GM19468 (cell line): ENCODE measurements at regions not wholly inside any gene's neighbourhood (a gene's known extent, or its start where the extent isn't known, plus 50 kb on each side); places are given as distances from the start of the nearest gene placed in this dataset.

ENCODE experiments used
- ATAC-seq: cut with Tn5 transposase; IDR thresholded peaks from one replicate; pipeline ENCODE4 v1.9.1; 2021; ENCODE audit warnings: mild to moderate bottlenecking, moderate library complexity, moderate number of reproducible peaks; ENCODE audit not compliant: unreplicated experiment; ENCODE audit errors: extremely low read depth

DNA sequence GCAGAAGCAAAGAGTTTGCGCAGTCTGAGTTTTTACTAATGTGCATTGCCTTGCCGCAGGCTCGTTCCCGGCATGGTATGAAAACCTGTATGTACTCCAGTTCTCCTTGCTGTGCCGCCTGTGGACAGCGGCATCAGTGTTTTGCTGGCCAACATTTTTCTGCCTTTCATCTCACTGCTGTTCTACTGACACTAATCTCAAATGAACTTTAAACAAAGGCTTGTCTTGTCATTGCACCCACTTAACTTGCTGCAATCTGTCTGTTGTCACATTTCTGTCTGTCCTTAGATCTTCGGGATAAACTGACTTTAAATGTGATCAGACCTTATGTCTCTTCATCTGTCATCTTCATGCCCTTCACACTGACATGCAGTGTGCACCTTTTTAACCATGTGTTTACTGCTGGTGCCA lies 71.7 kb upstream of the ZNRF2 start:
- ATAC-seq: no peak

DNA sequence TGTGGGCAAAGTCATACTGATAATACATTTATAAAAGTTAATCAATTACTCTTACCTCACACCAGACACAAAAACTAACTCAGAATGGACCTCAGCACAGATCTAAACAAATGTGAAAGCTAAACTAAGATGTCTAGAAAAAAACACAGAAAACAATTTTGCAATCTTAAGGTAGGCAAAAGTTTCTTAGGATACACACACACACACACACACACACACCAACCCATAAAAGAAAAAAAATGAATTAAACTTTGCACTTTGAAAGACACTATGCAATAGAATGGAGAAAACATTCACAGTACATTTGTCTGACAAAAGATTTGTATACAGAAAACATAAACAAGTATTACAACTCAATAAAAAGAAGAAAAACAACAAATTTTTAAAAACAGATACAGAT lies 70.8 kb upstream of the ZNRF2 start:
- no peak for ATAC-seq

DNA sequence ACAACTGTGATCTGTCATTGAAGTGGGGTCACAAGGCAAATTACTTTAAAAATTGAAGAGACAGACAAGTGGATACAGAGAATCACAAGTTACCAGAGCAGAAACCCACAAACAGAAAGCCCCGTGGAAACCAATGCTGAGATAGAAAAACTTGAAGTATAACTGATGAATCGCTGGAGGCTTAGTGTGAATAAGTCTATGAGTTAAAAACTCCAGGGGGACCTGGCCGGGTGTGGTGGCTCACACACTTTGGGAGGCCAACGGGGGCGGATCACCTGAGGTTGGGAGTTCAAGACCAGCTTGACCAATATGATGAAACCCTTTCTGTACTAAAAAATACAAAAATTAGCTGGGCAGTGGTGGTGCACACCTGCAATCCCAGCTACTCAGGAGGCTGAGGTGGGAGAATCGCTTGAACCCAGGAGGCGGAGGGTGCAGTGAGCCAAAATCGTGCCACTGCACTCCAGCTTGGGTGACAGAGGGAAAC lies 69.7 kb upstream of the ZNRF2 start:
- peak; percentile 36 for ATAC-seq

DNA sequence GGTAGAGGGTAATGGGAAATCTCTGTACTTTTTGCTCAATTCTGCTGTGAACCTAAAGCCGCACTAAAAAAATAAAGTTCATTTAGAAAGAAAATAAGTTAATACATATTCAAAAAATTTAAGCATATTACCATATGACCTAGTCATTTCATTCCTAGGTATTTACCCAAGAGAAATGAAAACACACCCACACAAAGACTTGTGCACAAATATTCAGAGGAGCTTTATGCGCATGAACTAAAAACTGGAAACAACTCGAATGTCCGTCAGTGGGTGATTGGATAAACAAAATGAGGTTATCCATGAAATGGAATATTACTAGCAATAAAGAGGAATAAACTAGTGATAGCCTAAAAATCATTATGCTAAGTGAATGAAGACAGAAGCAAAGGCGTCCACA lies 62.6 kb upstream of the ZNRF2 start:
- ATAC-seq: no peak

DNA sequence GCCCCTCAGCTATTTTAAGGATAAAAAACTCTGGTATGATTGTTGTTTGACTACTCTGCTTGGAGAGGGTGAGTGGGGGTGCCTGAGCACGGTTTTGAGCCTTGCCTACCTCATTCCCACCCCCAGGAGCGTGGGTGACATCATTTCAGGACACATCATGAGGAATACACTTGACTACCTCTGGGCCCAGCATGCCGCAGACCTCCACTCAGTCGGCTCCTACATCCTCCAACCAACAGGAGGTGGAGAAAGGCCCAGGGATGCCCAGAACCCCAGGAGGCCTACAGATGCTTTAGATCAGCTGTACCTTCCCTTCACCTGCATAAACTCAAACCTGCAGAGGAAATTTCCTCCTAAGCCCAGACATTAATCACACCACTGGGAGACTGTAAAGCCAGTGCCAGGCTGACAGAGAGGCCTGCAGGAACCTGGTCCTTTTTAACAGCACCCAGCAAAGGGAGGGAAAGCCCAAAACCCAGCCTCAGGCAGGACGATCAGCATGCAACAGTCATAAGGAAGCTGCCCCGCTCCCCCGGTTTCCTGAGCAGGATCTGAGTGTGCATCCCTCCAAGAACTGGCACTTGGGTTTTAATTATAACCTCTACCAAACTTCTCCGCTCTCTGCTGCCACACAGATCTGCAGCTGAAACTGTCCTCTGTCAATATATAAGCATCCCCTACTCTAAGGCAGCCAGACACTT lies 61.7 kb upstream of the ZNRF2 start:
- ATAC-seq: no peak

DNA sequence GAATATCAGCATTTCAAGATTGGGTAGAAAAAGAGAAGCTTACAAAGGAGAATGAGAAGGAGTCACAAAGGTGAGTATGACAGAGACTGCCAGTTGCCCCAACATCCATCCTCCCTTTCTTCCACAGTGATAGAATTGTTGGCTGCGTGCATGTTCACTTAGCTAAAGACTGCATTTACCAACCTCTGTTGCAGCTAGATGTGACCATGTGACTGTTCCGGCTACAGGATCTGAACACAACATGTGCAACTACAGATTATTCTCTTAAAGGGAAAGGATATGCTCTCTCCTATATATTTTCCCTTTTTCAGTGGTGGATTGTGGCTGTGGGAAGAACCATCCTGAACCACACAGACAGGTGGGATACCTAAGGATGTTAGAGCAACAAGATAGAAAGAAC lies 60.5 kb upstream of the ZNRF2 start:
- ATAC-seq: no peak

DNA sequence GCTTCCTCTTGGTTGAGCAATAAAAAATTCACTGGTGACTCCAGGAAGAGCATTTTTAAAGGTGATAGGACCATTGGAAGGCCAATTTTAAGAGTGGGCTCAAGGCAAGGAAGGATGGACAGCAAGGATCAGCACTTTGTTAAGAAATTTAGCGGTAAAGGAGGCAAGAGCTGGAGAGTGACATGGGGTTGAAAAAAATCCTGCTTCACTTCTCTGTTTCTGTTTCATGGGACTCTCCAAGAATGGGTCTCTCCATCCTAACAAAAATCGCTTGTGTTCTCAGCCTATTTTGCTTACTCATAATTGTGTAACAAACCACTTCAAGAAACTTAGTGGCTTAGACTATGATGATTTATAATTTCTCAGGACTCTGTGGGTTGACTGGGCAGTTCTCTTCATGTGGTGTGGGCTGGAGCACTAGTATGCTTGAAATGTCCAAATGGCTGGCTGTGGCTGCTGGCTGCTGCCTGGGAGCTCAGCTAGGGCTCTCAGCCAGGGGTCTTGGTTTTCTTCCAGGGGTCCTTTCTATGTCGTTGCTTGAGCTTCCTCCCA lies 59.8 kb upstream of the ZNRF2 start:
- ATAC-seq: peak; percentile 17

DNA sequence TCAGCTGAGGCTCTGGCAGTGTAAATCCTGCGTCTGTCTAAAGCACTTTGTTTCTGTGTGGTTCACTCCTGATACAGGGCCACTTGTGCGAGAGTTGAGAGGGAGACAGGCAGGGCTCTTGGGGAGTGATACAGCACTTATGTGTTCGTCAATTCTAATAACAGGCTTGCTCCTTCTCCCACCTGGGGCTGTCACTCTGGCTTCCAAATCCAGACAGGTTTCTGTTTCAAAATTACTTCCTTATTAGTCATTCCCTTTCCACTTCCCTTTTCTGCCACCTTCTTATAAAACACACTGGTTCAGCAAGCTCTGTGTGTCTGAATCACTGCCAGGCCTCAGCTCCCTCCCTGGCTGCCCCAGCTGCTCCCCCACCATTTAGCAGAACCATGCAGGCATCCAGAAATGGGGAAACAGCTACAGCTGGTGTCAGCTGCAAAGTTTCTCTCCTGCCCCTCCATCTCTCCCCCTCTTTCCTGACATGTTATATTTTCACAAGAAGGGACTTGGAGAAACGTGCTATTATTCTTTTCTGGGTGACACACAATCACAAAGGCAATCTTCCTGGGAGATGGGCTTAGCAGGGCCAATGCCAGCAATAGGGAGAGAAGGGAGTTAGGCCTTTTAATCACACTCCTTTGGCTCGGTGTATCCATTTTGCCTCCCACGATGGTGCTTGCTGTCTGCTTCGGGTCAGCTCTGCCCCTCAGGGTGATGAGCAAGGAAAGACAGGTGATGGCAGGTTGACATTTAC lies 58.4 kb upstream of the ZNRF2 start:
- ATAC-seq: peak; percentile 80

DNA sequence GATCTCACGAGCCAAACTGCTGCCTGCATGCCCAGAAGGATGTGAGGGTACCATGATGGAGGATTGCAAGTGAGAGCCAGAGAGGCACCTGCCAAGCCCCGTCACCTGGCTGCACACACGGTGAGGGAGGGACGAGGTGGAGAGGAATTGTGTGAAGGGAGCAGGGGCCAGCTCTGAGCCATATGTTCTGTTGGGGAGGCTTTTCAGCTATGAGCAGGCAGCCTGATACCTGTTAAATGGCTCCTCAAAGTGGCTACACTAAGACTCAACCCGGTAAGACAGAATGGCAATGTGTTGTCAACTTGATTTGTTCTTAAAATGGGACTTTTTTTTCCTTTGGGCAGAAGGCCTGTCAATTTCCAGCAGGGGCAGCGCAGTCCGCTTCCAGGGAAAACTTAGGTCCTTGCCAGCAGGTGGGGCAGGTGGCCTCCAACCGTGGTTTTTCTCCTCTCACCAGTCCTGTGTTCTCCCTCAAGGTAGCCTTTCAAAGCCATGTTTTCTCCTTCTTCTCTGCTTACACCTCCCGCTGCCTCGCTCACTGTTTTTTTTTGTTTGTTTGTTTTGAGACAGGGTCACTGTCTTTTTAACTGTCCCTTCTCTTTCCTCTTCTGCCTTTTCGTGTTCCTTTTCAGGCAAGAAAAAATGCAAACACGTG lies 57.7 kb upstream of the ZNRF2 start:
- ATAC-seq: no peak

DNA sequence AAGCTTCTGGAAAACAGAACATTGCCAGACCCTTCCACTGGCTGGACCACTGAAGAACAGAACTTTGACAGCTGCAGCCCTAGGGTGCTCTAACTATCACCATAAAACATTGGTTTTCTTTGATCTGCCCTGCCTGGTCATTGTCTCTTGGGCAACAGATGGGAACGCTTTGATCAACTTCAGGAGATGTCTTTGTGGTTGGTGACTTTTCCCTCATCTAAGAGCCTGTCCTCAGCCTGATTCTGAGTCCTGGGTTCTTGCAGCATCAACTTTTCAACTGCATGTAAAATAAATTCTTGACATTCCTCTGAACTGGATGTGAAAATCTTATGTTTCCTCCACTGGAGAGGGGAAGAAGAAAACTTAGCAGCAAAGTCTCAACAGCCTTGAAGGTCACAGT lies 53.1 kb upstream of the ZNRF2 start:
- ATAC-seq: no peak

DNA sequence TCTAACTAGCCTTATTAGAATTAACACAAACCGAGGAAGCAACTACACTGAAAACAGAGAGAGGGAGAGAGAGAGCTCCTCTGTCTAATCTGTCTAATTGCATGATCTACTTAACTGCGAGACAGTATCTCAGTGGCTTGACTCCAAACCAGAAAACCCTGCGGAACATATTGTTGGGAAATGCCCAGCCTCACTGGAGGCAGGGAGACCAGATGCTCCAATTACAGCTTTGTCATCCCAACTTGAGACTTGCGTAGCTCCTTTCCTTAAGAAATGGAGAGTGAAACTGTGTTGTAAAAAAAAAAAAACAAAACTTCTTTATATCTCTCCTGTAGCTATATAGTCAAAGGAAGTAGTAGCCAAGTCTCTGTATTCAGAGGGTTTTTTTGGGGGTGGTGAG lies 52.0 kb upstream of the ZNRF2 start:
- no peak for ATAC-seq
